A549 (cell line): ENCODE measurements at regions not wholly inside any gene's neighbourhood (a gene's known extent, or its start where the extent isn't known, plus 50 kb on each side); places are given as distances from the start of the nearest gene placed in this dataset.

Experiments
- CEBPB ChIP-seq, 2 experiments: fragments of >200 bp in 1 of 2; sonication (Bioruptor Twin) in 1 of 2; formaldehyde crosslinking in 1 of 2; IDR thresholded peaks; 2 replicates each; pipeline ENCODE4 v1.6.1; 2012 to 2016
- CTCF ChIP-seq: fragments of >200 bp; sonication (Bioruptor Twin); formaldehyde crosslinking; IDR thresholded peaks from 3 replicates; pipeline ENCODE4 v1.5.1; 2016
- SMC3 ChIP-seq: fragments of >200 bp; sonication (Bioruptor Twin); formaldehyde crosslinking; IDR thresholded peaks from 3 replicates; pipeline ENCODE4 v1.6.1; 2018; ENCODE audit warnings: inconsistent platforms

- TF ChIP-seq CTCF (no peak), SMC3 (no peak), CEBPB (IDR thresholded peaks at IDR 0.05) (no peak)
Measured at GRCh38 chr2:150557020-150557600, 69.6 kb upstream of the RND3 start.
